ENCODE measurements at regions not wholly inside any gene's neighbourhood (a gene's known extent, or its start where the extent isn't known, plus 50 kb on each side); places are given as distances from the start of the nearest gene placed in this dataset.

GRCh38 chr13:50446611-50447010 is 396.9 kb downstream of the DLEU7 start:
- peaks cover 6 to 7% of the 10 kb centered on the region in 2 donors for H3K4me1 ChIP-seq (ENCODE audit: control insufficient read depth in 2 of 2, insufficient read depth in 2 of 2, low read length in 2 of 2)
- peaks cover 0 to 4% (median 0%) of the 10 kb centered on the region in 3 donors for H3K9me3 ChIP-seq (ENCODE audit: control extremely low read depth in 1 of 3, control insufficient read depth in 2 of 3, insufficient read depth in 1 of 3, low read length in 2 of 3)
- TF ChIP-seq, protein P1, sequence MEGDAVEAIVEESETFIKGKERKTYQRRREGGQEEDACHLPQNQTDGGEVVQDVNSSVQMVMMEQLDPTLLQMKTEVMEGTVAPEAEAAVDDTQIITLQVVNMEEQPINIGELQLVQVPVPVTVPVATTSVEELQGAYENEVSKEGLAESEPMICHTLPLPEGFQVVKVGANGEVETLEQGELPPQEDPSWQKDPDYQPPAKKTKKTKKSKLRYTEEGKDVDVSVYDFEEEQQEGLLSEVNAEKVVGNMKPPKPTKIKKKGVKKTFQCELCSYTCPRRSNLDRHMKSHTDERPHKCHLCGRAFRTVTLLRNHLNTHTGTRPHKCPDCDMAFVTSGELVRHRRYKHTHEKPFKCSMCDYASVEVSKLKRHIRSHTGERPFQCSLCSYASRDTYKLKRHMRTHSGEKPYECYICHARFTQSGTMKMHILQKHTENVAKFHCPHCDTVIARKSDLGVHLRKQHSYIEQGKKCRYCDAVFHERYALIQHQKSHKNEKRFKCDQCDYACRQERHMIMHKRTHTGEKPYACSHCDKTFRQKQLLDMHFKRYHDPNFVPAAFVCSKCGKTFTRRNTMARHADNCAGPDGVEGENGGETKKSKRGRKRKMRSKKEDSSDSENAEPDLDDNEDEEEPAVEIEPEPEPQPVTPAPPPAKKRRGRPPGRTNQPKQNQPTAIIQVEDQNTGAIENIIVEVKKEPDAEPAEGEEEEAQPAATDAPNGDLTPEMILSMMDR (IDR thresholded peaks at IDR 0.05) = no peak
- no peak for TF ChIP-seq EZH2 (IDR thresholded peaks at IDR 0.05; ENCODE audit: borderline replicate concordance, insufficient read depth, low read depth, low read length, poor library complexity, severe bottlenecking)
- DNase-seq (no peak), ATAC-seq (ENCODE audit: low read depth) (no peak)
- no peaks in the 10 kb centered on the region for H3K9me3 Mint-ChIP-seq (ENCODE audit: insufficient read depth)
- ChIA-PET POLR2A (interaction anchor here (0.6 kb wide), 2 partner anchors 129 to 322 kb away, joined by 7 to 17 read pairs; no protein-coding TSS in a partner anchor), CTCF (interaction anchor here (0.7 to 1.3 kb wide), 3 partner anchors 11 to 469 kb away, joined by 3 to 4 read pairs (median 4); no protein-coding TSS in a partner anchor)
- WGBS (ENCODE audit: insufficient coverage) = no CpG with 5 or more reads among the region's 1 CpG
- H3K4me1 Mint-ChIP-seq = peaks cover 12% of the 10 kb centered on the region
- H3K9ac ChIP-seq (ENCODE audit: low read length) = no peak overlapping the region
- no peaks in the 10 kb centered on the region for H3K79me2 ChIP-seq (ENCODE audit: control insufficient read depth, insufficient read depth, low read length)
- H3K27ac Mint-ChIP-seq = no peak overlapping the region
- H4K20me1 ChIP-seq (ENCODE audit: control insufficient read depth, insufficient read depth, low read length, poor library complexity, severe bottlenecking) = no peaks in the 10 kb centered on the region
- H3K4me2 ChIP-seq (replicated peaks; ENCODE audit: low read depth, low read length, poor library complexity, severe bottlenecking) = no peak overlapping the region
- no peaks in the 10 kb centered on the region for H3K27me3 ChIP-seq (replicated peaks in 1 of 4; ENCODE audit: control extremely low read depth in 1 of 4, control insufficient read depth in 3 of 4, insufficient read depth in 4 of 4, low read length in 3 of 4)
- intact Hi-C loops (cut with micrococcal nuclease) = no loop called here
- no peak overlapping the region for H3K4me3 ChIP-seq (ENCODE audit: control extremely low read depth in 1 of 5, extremely low read depth in 1 of 5, insufficient read depth in 1 of 5, low read depth in 2 of 5, low read length in 4 of 5)
- H3K27ac ChIP-seq (ENCODE audit: low read length in 2 of 2) = no peak overlapping the region
- no peaks in the 10 kb centered on the region for H3K27me3 Mint-ChIP-seq
- H3K4me3 Mint-ChIP-seq = no peak overlapping the region
- no peak overlapping the region for H2AFZ ChIP-seq (ENCODE audit: insufficient read depth, low read depth, low read length, poor library complexity, severe bottlenecking)
- no peaks in the 10 kb centered on the region for H3K36me3 ChIP-seq (replicated peaks in 1 of 2; ENCODE audit: control extremely low read depth in 1 of 2, control insufficient read depth in 1 of 2, extremely low read depth in 1 of 2, insufficient read depth in 2 of 2, low read length in 1 of 2)

DNA sequence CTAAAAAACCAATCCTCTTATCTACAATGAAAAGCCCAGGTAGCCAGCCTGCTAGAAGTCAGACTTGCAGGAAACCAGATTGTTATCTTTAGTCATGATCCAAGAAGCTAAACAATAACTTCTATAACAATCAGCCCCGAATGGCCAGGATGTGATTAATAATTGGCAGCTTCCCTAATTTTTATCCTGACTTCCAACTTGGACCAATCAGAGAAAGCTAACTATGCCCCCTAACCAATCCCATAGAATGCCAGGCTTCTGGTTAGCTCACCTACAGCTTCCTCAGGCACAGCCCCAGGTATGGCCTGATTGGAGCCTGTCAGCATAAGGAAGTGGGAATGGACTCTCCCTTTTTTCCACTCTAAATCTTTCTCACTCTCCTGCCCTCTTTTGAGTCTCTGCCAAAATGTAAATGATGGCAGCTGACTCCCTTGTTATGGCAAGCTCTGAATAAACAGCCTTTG is 394.9 kb downstream of the DLEU7 start:
- no peaks in the 10 kb centered on the region for H3K27me3 Mint-ChIP-seq
- H3K9ac ChIP-seq (ENCODE audit: low read length) = no peak overlapping the region
- H3K4me3 Mint-ChIP-seq = no peak overlapping the region
- H3K9me3 Mint-ChIP-seq (ENCODE audit: insufficient read depth) = no peaks in the 10 kb centered on the region
- H3K36me3 ChIP-seq (replicated peaks in 1 of 2; ENCODE audit: control extremely low read depth in 1 of 2, control insufficient read depth in 1 of 2, extremely low read depth in 1 of 2, insufficient read depth in 2 of 2, low read length in 1 of 2) = no peaks in the 10 kb centered on the region
- no peaks in the 10 kb centered on the region for H3K4me1 ChIP-seq (ENCODE audit: control insufficient read depth in 2 of 2, insufficient read depth in 2 of 2, low read length in 2 of 2)
- H3K4me2 ChIP-seq (replicated peaks; ENCODE audit: low read depth, low read length, poor library complexity, severe bottlenecking) = no peak overlapping the region
- TF ChIP-seq, protein P1 (IDR thresholded peaks at IDR 0.05) = no peak
- TF ChIP-seq EZH2 (IDR thresholded peaks at IDR 0.05; ENCODE audit: borderline replicate concordance, insufficient read depth, low read depth, low read length, poor library complexity, severe bottlenecking) = no peak
- H3K4me1 Mint-ChIP-seq = peaks cover 2% of the 10 kb centered on the region
- intact Hi-C loops (cut with micrococcal nuclease) = no loop called here
- ATAC-seq (ENCODE audit: low read depth) (no peak), DNase-seq (no peak)
- no peak overlapping the region for H3K27ac ChIP-seq (ENCODE audit: low read length in 2 of 2)
- ChIA-PET CTCF (no interaction called here), POLR2A (no interaction called here)
- H2AFZ ChIP-seq (ENCODE audit: insufficient read depth, low read depth, low read length, poor library complexity, severe bottlenecking) = no peak overlapping the region
- H4K20me1 ChIP-seq (ENCODE audit: control insufficient read depth, insufficient read depth, low read length, poor library complexity, severe bottlenecking) = no peaks in the 10 kb centered on the region
- WGBS (ENCODE audit: insufficient coverage) = 43% methylated on average over 1 of the region's 1 CpG
- no peaks in the 10 kb centered on the region for H3K79me2 ChIP-seq (ENCODE audit: control insufficient read depth, insufficient read depth, low read length)
- no peak overlapping the region for H3K27ac Mint-ChIP-seq
- H3K4me3 ChIP-seq (ENCODE audit: control extremely low read depth in 1 of 5, extremely low read depth in 1 of 5, insufficient read depth in 1 of 5, low read depth in 2 of 5, low read length in 4 of 5) = no peak overlapping the region
- no peaks in the 10 kb centered on the region for H3K27me3 ChIP-seq (replicated peaks in 1 of 4; ENCODE audit: control extremely low read depth in 1 of 4, control insufficient read depth in 3 of 4, insufficient read depth in 4 of 4, low read length in 3 of 4)
- H3K9me3 ChIP-seq (ENCODE audit: control extremely low read depth in 1 of 3, control insufficient read depth in 2 of 3, insufficient read depth in 1 of 3, low read length in 2 of 3) = peaks cover 0 to 4% (median 0%) of the 10 kb centered on the region in 3 donors
